Neural progenitor cell (in vitro differentiated cells): ENCODE measurements at regions not wholly inside any gene's neighbourhood (a gene's known extent, or its start where the extent isn't known, plus 50 kb on each side); places are given as distances from the start of the nearest gene placed in this dataset.

Experiments used
- CTCF ChIP-seq: fragments of 200-600 bp; sonication (generic); IDR thresholded peaks from 2 replicates; pipeline ENCODE4 v1.5.1; 2017; ENCODE audit warnings: antibody characterized with exemption, mild to moderate bottlenecking
- EZH2 ChIP-seq: fragments of 200-600 bp; sonication (generic); IDR thresholded peaks from 2 replicates; pipeline ENCODE4 v1.6.1; 2017; ENCODE audit warnings: antibody characterized with exemption, mild to moderate bottlenecking, moderate library complexity
- EZH2phosphoT487 ChIP-seq: fragments of 200-600 bp; sonication (generic); IDR thresholded peaks from 2 replicates; pipeline ENCODE4 v1.6.1; 2017; ENCODE audit warnings: antibody characterized with exemption

GRCh38 chr1:67893126-67893495 lies 59.8 kb upstream of the GNG12 start:
- TF ChIP-seq CTCF = no peak
- TF ChIP-seq EZH2 = no peak
- TF ChIP-seq EZH2phosphoT487 = no peak
